Kidney (tissue), 13 donors: ENCODE measurements at regions not wholly inside any gene's neighbourhood (a gene's known extent, or its start where the extent isn't known, plus 50 kb on each side); places are given as distances from the start of the nearest gene placed in this dataset.
A peak's percentile ranks its signal among the peaks of the same experiment; 100 is the strongest.

Experiments
- DNase-seq, 5 donors: peaks; one replicate each; pipeline ENCODE4 v3.0.0-alpha.2; 2013 to 2020
- FAIRE-seq: peaks from 2 replicates; lab custom pipeline; 2012; peaks lifted over from hg19 to GRCh38; lab: Jason Lieb, UNC
- H3K27ac ChIP-seq, 2 donors: one replicate each; pipeline ENCODE4 v1.7.0; 2013; ENCODE audit warnings: low read depth in 2 of 2, low read length in 2 of 2, inconsistent platforms in 1 of 2
- H3K27me3 ChIP-seq: one replicate; pipeline ENCODE4 v1.7.1; 2013; ENCODE audit warnings: low read length, inconsistent platforms; ENCODE audit not compliant: control insufficient read depth, insufficient read depth
- H3K36me3 ChIP-seq, 3 donors: one replicate each; pipeline versions ENCODE4 v1.7.0 to v1.7.1; 2013; ENCODE audit warnings: low read length in 3 of 3, control low read depth in 1 of 3, inconsistent platforms in 1 of 3; ENCODE audit not compliant: insufficient read depth in 3 of 3, control insufficient read depth in 2 of 3
- H3K4me1 ChIP-seq, 3 donors: one replicate each; pipeline versions ENCODE4 v1.7.0 to v1.7.1; 2013; ENCODE audit warnings: low read length in 3 of 3, inconsistent platforms in 1 of 3, low read depth in 1 of 3; ENCODE audit not compliant: control insufficient read depth in 2 of 3, insufficient read depth in 2 of 3
- H3K4me3 ChIP-seq, 3 donors: one replicate each; pipeline versions ENCODE4 v1.7.0 to v1.8.1; 2013; ENCODE audit warnings: low read length in 3 of 3, control low read depth in 1 of 3, inconsistent platforms in 1 of 3
- H3K9ac ChIP-seq, 3 donors: one replicate each; pipeline versions ENCODE4 v1.7.0 to v1.7.1; 2013; ENCODE audit warnings: low read length in 3 of 3, control low read depth in 1 of 3, inconsistent platforms in 1 of 3
- H3K9me3 ChIP-seq, 3 donors: one replicate each; pipeline versions ENCODE4 v1.7.0 to v1.7.1; 2013; ENCODE audit warnings: low read length in 3 of 3, control low read depth in 1 of 3, inconsistent platforms in 1 of 3; ENCODE audit not compliant: control insufficient read depth in 2 of 3, insufficient read depth in 1 of 3
- CTCF ChIP-seq: IDR thresholded peaks from 3 replicates; pipeline ENCODE4 v1.5.1; 2012; ENCODE audit warnings: mild to moderate bottlenecking, moderate library complexity, borderline replicate concordance; ENCODE audit not compliant: insufficient read depth; ENCODE audit errors: extremely low read depth
- intact Hi-C: fragments of 100-400 bp; cut with DNase I; formaldehyde crosslinking; loops from one replicate; pipeline ENCODE4 v1.11.1; 2022
- donor health status: control.
- donor health status: control.
- donor health status: control.
- donor health status: control.
- donor health status: control.
- donor health status: DM: yes; HTN: yes; CAD: no.
- donor health status: Normal renal cell carcinoma (clear cell type).

DNA sequence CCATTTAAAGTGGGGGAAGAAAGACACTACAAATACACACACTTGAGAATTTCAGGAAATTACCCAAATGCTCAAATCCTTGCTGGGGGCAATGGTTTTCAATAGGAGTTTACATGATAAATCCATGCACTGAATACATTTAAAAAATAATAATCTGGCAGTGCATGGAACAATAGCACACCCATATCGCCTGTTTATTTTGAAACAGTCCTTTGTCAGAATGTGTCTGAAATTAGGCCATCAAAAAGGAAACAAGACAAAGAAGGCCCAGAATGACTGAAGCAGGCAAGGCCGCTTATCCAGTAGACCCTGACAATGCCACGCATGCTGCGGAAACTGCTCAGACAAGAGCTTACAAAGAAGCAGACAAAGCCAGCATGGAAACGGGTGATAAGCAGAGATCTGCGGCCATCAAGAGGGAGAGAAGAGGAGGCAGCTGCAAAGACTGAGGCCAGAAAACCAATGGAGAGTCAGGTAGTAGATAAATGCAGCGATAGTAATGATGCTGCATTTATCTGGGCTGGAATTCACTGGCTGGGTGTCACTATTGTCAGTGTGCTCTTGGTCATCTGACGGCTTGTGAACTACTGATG is 211.9 kb upstream of the CNR1 start:
- H3K27ac ChIP-seq: no peak overlapping the region
- H3K27me3 ChIP-seq: no peaks in the 10 kb centered on the region
- DNase-seq: peak in 1 of 5 donors; percentile 15
- no peak for FAIRE-seq
- no peaks in the 10 kb centered on the region for H3K9me3 ChIP-seq
- H3K36me3 ChIP-seq: no peaks in the 10 kb centered on the region
- no peak overlapping the region for H3K4me3 ChIP-seq
- TF ChIP-seq CTCF: no peak
- H3K9ac ChIP-seq: no peak overlapping the region
- intact Hi-C loops: no loop called here
- H3K4me1 ChIP-seq: no peaks in the 10 kb centered on the region

GRCh38 chr6:88376768-88377387 is 210.7 kb upstream of the CNR1 start:
- peak; percentile 3 for FAIRE-seq
- Histone ChIP-seq H3K9ac (no peak overlapping the region), H3K4me1 (no peaks in the 10 kb centered on the region), H3K4me3 (no peak overlapping the region), H3K36me3 (no peaks in the 10 kb centered on the region), H3K9me3 (no peaks in the 10 kb centered on the region), H3K27me3 (no peaks in the 10 kb centered on the region), H3K27ac (no peak overlapping the region)
- DNase-seq: no peak
- intact Hi-C loops: no loop called here
- no peak for TF ChIP-seq CTCF

DNA sequence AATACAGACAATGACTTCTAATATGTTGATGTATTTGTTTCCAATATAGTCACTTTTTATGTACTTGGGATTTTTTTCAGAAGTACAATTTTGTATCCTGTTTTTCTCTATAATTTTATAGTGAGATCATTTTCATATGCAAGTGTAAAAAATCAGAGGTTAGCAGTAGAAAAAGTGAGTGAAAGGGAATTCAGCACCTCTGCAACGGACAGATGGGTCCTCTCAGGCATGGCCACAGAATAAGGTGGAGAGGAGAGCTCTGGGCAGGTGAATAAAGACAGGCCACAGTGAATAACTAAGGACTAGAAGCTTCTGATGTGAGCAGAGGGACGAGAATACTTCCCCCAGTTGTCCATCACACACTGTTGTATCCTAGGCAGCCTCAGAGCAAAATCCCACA is 210.1 kb upstream of the CNR1 start:
- no peak overlapping the region for H3K27ac ChIP-seq
- no peaks in the 10 kb centered on the region for H3K4me1 ChIP-seq
- no peak for TF ChIP-seq CTCF
- H3K9me3 ChIP-seq: no peaks in the 10 kb centered on the region
- no peak overlapping the region for H3K9ac ChIP-seq
- H3K27me3 ChIP-seq: no peaks in the 10 kb centered on the region
- intact Hi-C loops: no loop called here
- H3K4me3 ChIP-seq: no peak overlapping the region
- no peak for FAIRE-seq
- DNase-seq: no peak
- H3K36me3 ChIP-seq: no peaks in the 10 kb centered on the region
